Left lung (tissue), 4 donors: ENCODE measurements at regions not wholly inside any gene's neighbourhood (a gene's known extent, or its start where the extent isn't known, plus 50 kb on each side); places are given as distances from the start of the nearest gene placed in this dataset.

Source experiments
- ATAC-seq: fragments of 200-7000 bp; cut with Tn5 transposase; one replicate; pipeline ENCODE4 v1.9.1; 2020; ENCODE audit warnings: moderate library complexity
- DNase-seq, 4 donors: peaks; one replicate each; pipeline ENCODE4 v3.0.0-alpha.2; 2013 to 2020
- H3K27ac ChIP-seq, 2 donors: fragments of 200-600 bp; sonication (generic) in 1 of 2; one replicate each; pipeline versions ENCODE4 v1.5.0 to v1.8.0; 2020 to 2021
- H3K27me3 ChIP-seq, 2 donors: fragments of 200-600 bp; sonication (generic) in 1 of 2; one replicate each; pipeline versions ENCODE4 v1.5.0 to v1.8.0; 2020 to 2021
- H3K36me3 ChIP-seq, 2 donors: fragments of 200-600 bp; sonication (generic) in 1 of 2; one replicate each; pipeline versions ENCODE4 v1.5.0 to v1.8.0; 2020 to 2021
- H3K4me1 ChIP-seq, 2 donors: fragments of 200-600 bp; one replicate each; pipeline ENCODE4 v1.8.0; 2021
- H3K4me3 ChIP-seq, 2 donors: fragments of 200-600 bp; sonication (generic) in 1 of 2; one replicate each; pipeline versions ENCODE4 v1.5.0 to v1.8.0; 2020 to 2021; ENCODE audit warnings: mild to moderate bottlenecking in 1 of 2
- H3K9me3 ChIP-seq, 2 donors: fragments of 200-600 bp; sonication (generic) in 1 of 2; one replicate each; pipeline versions ENCODE4 v1.5.0 to v1.8.0; 2020 to 2021
- intact Hi-C, 2 donors: fragments of 100-400 bp; cut with DNase I; formaldehyde crosslinking; loops; one replicate each; pipeline versions ENCODE4 v1.11.2 to v1.14.2; 2022
- TF ChIP-seq, protein P1 (sequence below), 2 donors: fragments of 200-600 bp; sonication (generic) in 1 of 2; IDR thresholded peaks; one replicate each; pipeline versions ENCODE4 v1.5.0 to v1.8.0; 2021; ENCODE audit warnings: antibody characterized with exemption in 2 of 2
- donor health status: DM: no; HTN: yes; CAD: no.
- donor health status: DM: no; HTN: no; CAD: no.

DNA sequence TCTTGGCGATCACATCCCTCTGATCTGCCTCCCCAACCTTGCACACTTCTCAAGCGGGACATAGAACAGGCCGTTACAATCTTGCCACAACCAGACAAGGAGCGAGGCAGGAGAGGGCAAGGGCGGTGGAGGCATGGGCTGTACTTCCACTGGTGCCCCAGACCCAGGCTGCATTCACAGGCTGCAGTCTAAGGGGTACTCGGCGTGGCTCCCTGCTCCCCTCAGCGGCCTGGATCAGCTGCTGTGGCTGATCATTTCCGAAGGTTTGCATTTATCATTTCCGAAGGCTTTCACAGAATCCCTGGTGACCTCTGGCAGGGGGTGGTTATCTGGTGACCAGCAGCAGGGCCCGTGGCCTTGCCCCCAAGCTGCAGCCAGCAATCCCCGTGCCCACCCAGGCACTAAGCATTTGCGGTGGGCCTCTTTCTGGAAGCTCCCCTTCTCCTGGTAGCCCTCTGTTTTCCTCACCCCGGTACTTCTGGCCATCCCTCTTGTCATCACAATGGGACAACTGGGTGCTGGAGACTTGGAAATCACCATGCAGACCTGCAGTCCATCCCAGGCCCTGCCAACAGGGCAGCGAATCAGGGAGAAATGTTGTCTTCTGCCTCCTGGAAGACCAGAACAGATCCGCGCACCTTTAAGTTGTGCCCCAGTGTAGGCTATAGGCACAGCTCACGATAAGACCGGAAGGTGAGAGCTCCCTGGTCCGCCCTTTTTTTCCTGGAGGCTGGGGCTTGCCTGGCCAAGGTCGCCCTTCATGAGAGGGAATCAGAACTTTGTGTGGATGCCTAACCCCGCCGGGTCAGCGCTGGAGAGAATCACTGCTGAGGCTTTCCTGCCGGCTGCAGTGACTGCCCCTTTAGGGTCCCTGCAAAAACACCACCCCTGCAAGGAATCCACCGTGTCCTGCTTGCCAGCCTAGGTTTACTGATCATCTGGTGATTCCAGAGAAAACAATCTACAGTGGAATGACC is 1739.1 kb downstream of the TP53TG3F start:
- H3K9me3 ChIP-seq: peaks cover 0 to 41% of the 10 kb centered on the region in 2 donors

DNA sequence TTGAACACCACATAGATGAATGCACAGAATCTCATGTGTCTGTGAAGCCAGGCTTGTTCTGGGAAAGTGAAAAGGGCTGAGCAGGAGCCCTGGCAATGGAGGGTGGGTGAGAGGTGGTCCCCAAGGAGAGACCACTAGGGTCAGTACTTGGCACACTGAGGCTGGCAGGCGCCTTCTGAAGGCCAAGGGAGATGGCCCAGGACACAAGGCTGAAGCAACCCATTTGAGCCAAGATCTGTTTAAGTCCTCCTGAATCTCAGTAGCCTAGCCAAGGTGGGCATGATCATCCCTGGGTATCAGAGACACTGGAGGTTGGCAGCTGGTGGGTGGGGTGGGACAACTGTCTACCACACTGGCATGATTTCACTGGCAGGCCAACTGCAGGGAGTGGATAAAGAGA is 1741.2 kb downstream of the TP53TG3F start:
- H3K4me3 ChIP-seq: no peak overlapping the region
- H3K27me3 ChIP-seq: no peaks in the 10 kb centered on the region
- intact Hi-C loops: no loop called here
- no peak overlapping the region for H3K27ac ChIP-seq
- H3K9me3 ChIP-seq: peaks cover 0 to 23% of the 10 kb centered on the region in 2 donors
- DNase-seq (no peak), ATAC-seq (no peak)
- H3K36me3 ChIP-seq: no peaks in the 10 kb centered on the region
- TF ChIP-seq, protein P1, sequence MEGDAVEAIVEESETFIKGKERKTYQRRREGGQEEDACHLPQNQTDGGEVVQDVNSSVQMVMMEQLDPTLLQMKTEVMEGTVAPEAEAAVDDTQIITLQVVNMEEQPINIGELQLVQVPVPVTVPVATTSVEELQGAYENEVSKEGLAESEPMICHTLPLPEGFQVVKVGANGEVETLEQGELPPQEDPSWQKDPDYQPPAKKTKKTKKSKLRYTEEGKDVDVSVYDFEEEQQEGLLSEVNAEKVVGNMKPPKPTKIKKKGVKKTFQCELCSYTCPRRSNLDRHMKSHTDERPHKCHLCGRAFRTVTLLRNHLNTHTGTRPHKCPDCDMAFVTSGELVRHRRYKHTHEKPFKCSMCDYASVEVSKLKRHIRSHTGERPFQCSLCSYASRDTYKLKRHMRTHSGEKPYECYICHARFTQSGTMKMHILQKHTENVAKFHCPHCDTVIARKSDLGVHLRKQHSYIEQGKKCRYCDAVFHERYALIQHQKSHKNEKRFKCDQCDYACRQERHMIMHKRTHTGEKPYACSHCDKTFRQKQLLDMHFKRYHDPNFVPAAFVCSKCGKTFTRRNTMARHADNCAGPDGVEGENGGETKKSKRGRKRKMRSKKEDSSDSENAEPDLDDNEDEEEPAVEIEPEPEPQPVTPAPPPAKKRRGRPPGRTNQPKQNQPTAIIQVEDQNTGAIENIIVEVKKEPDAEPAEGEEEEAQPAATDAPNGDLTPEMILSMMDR (IDR thresholded peaks at IDR 0.05): no peak
- H3K4me1 ChIP-seq: no peaks in the 10 kb centered on the region

More for the DNA sequence above, 1739.1 kb downstream of the TP53TG3F start:
- Histone ChIP-seq H3K27me3 (no peaks in the 10 kb centered on the region), H3K4me1 (no peaks in the 10 kb centered on the region), H3K4me3 (no peak overlapping the region), H3K27ac (no peak overlapping the region), H3K36me3 (no peaks in the 10 kb centered on the region)
- ATAC-seq (no peak), DNase-seq (peak in 1 of 4 donors; percentile 45)
- intact Hi-C loops: no loop called here
- TF ChIP-seq, protein P1 (IDR thresholded peaks at IDR 0.05): no peak

DNA sequence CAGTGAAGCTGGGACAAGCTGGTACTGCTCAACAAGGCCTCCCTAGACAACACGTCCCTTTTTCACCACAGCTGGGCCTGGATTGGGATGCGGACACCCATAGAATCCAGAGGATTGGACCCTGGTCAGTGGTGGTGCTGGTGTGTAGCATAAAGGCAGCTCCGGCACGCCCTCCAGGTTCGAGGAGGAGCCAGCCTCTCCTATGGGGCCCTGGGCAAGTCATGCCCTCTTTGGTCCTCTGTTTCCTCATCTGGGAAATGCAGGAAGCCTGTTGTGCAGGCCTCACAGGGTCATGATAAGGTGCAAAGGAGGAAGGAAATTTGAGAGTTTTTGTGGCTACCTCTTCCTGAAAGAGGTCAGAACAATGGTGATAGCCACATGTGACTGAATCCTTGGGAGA is 1741.7 kb downstream of the TP53TG3F start:
- TF ChIP-seq, protein P1 (IDR thresholded peaks at IDR 0.05): no peak
- Histone ChIP-seq H3K4me3 (no peak overlapping the region), H3K36me3 (no peaks in the 10 kb centered on the region), H3K9me3 (peaks cover 0 to 18% of the 10 kb centered on the region in 2 donors), H3K4me1 (no peaks in the 10 kb centered on the region), H3K27me3 (no peaks in the 10 kb centered on the region), H3K27ac (no peak overlapping the region)
- ATAC-seq (no peak), DNase-seq (no peak)
- intact Hi-C loops: no loop called here

DNA sequence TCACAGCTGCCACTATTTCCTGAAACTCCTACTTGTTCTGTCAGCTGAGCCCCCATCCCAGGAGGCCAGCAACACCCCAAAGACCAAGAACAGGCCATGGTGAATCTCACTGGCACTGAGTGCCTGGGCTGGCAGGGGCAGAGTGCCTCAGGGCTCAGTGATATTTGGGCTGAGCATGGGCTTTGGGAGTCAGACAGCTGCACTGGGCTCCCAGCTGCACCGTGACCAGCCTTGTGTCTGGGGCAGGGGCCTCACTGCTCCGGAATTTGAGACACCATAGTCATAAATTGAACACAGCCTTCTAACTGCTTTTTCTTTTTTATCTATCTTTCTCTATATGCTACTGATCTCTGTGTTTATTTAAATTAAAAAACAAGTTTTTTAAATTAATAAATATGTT is 1744.2 kb downstream of the TP53TG3F start:
- Histone ChIP-seq H3K9me3 (peaks cover 0 to 21% of the 10 kb centered on the region in 2 donors), H3K4me1 (no peaks in the 10 kb centered on the region), H3K27ac (no peak overlapping the region), H3K36me3 (no peaks in the 10 kb centered on the region), H3K4me3 (no peak overlapping the region), H3K27me3 (no peaks in the 10 kb centered on the region)
- TF ChIP-seq, protein P1 (IDR thresholded peaks at IDR 0.05): no peak
- intact Hi-C loops: no loop called here
- no peak for ATAC-seq
- DNase-seq: no peak
